MCF 10A (cell line): ENCODE measurements at regions not wholly inside any gene's neighbourhood (a gene's known extent, or its start where the extent isn't known, plus 50 kb on each side); places are given as distances from the start of the nearest gene placed in this dataset.

Experiments used
- BruUV-seq: library from RNA; stranded (reverse); fragments of 400-500 nt; replicated peaks from 2 replicates; lab custom pipeline; 2021; lab: Mats Ljungman, UMichigan
- CTCF ChIA-PET: fragments of 300-600 bp; sonication (Branson Sonifier 250); formaldehyde crosslinking; extraction: SDS; loops from one replicate; lab custom pipeline; 2021; ENCODE audit warnings: antibody characterized with exemption, inconsistent platforms; lab: Yijun Ruan, JAX
- POLR2A ChIA-PET: fragments of 300-600, 350-650 bp; sonication (Branson Sonifier 250); formaldehyde crosslinking; extraction: SDS; loops from one replicate; lab custom pipeline; 2020; ENCODE audit warnings: antibody characterized with exemption, inconsistent platforms; lab: Yijun Ruan, JAX
- DNase-seq: peaks from one replicate; pipeline ENCODE4 v3.0.0-alpha.2; 2018; ENCODE audit not compliant: unreplicated experiment
- H3K27ac Mint-ChIP-seq: one replicate; pipeline ENCODE4 v1.8.0; 2022; ENCODE audit warnings: mild to moderate bottlenecking, low read depth, mixed read lengths; ENCODE audit not compliant: unreplicated experiment
- H3K27me3 Mint-ChIP-seq: one replicate; pipeline ENCODE4 v1.8.0; 2022; ENCODE audit warnings: mixed read lengths; ENCODE audit not compliant: insufficient read depth, unreplicated experiment
- H3K36me3 Mint-ChIP-seq: one replicate; pipeline ENCODE4 v1.8.0; 2022; ENCODE audit warnings: mild to moderate bottlenecking, moderate library complexity, mixed read lengths; ENCODE audit not compliant: insufficient read depth, unreplicated experiment
- H3K4me1 Mint-ChIP-seq: one replicate; pipeline ENCODE4 v1.8.0; 2022; ENCODE audit warnings: mixed read lengths; ENCODE audit not compliant: insufficient read depth, unreplicated experiment
- H3K4me3 Mint-ChIP-seq: one replicate; pipeline ENCODE4 v1.8.0; 2022; ENCODE audit warnings: mild to moderate bottlenecking, moderate library complexity, mixed read lengths; ENCODE audit not compliant: unreplicated experiment
- H3K9me3 Mint-ChIP-seq: one replicate; pipeline ENCODE4 v1.8.0; 2022; ENCODE audit warnings: mixed read lengths; ENCODE audit not compliant: unreplicated experiment
- intact Hi-C: fragments of 100-400 bp; cut with micrococcal nuclease; formaldehyde crosslinking; loops from 2 replicates; pipeline ENCODE4 v1.14.1; 2022
- TF ChIP-seq, protein P1 (sequence below): fragments of 200-600 bp; IDR thresholded peaks from one replicate; pipeline ENCODE4 v1.8.0; 2022; ENCODE audit warnings: antibody characterized with exemption, mild to moderate bottlenecking; ENCODE audit not compliant: unreplicated experiment

DNA sequence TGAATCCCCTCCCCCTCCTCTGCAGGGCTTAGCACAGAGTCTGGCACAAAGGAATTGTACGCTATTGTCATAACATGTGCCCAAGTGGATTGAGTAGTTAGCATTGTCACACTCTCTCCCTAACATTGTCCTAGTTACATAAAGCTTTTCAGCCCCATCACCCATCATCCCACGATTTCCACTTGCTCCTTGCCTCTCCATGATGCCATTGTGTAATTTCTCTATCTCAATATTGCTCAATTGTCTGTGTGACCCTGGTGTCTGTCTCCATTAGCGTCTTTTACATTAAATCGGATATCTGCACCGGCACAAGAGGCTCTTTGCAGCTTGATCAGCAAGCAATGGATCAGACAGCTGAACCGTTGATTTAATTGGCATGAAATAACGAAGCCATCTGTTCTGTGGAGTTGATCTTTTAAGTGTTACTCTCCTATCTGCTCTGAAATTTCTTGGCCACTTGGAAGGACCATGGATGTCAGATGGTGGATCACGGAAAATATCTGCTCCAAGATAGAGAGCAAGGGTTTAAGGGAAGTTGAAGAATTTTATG, 77.0 kb upstream of the HS3ST4 start:
- H3K36me3 Mint-ChIP-seq: no peaks in the 10 kb centered on the region
- POLR2A ChIA-PET: no interaction called here
- H3K27ac Mint-ChIP-seq: no peak overlapping the region
- DNase-seq: no peak
- H3K9me3 Mint-ChIP-seq: peaks cover 31% of the 10 kb centered on the region
- TF ChIP-seq, protein P1, sequence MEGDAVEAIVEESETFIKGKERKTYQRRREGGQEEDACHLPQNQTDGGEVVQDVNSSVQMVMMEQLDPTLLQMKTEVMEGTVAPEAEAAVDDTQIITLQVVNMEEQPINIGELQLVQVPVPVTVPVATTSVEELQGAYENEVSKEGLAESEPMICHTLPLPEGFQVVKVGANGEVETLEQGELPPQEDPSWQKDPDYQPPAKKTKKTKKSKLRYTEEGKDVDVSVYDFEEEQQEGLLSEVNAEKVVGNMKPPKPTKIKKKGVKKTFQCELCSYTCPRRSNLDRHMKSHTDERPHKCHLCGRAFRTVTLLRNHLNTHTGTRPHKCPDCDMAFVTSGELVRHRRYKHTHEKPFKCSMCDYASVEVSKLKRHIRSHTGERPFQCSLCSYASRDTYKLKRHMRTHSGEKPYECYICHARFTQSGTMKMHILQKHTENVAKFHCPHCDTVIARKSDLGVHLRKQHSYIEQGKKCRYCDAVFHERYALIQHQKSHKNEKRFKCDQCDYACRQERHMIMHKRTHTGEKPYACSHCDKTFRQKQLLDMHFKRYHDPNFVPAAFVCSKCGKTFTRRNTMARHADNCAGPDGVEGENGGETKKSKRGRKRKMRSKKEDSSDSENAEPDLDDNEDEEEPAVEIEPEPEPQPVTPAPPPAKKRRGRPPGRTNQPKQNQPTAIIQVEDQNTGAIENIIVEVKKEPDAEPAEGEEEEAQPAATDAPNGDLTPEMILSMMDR: no peak
- no peak overlapping the region for H3K4me3 Mint-ChIP-seq
- BruUV-seq: no TSS peak
- no peaks in the 10 kb centered on the region for H3K27me3 Mint-ChIP-seq
- intact Hi-C loops: no loop called here
- no peaks in the 10 kb centered on the region for H3K4me1 Mint-ChIP-seq
- CTCF ChIA-PET: interaction anchor here (0.7 kb wide), 1 partner anchor 217 kb away, joined by 3 read pairs; no protein-coding TSS in a partner anchor

DNA sequence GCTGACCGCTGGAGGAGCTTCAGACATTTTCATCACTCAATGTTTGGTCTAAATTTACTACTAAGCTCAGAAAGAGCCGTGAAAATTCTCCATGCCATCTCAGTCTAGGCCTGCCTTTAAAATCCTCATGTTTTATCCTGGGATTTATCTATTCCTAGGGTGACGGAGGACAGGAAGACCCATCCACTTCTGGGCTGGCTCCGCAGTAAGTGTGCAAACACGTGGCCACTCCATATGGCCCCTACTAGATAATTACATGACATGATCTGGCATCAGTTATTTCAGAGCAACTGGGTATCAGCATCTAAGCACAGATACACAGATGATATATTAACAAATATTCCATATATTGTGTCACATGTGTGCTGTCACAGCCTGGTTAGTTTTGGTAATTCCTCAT, 77.8 kb upstream of the HS3ST4 start:
- H3K27me3 Mint-ChIP-seq: no peaks in the 10 kb centered on the region

DNA sequence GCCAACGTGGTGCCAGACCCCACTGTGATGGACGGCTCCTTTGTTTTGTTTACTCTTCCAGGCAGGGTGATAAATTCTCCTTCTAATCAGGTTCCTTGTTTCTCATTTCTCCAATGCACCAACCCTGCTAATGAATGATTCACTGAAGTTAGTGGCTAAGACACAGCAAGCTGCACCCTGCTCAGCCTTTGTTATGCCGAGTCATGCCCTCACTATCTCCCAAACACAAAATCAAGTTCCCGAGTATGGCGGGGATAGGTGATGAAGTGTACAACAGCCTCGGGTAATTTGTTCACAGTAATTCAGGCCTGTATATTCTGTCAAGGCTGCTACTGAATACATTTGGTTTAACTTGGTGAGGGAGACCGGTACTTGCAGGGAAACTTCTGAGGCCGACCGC, 83.8 kb upstream of the HS3ST4 start:
- POLR2A ChIA-PET: no interaction called here
- H3K36me3 Mint-ChIP-seq: peaks cover 4% of the 10 kb centered on the region
- no peaks in the 10 kb centered on the region for H3K27me3 Mint-ChIP-seq
- CTCF ChIA-PET: interaction anchor here (1.0 kb wide), 1 partner anchor 330 kb away, joined by 10 read pairs; no protein-coding TSS in a partner anchor
- no peak overlapping the region for H3K27ac Mint-ChIP-seq
- BruUV-seq: no TSS peak
- no peak for DNase-seq
- H3K9me3 Mint-ChIP-seq: peaks cover 43% of the 10 kb centered on the region
- TF ChIP-seq, protein P1: no peak
- H3K4me3 Mint-ChIP-seq: no peak overlapping the region
- intact Hi-C loops: no loop called here
- no peaks in the 10 kb centered on the region for H3K4me1 Mint-ChIP-seq

More for the DNA sequence above, 77.8 kb upstream of the HS3ST4 start:
- peaks cover 33% of the 10 kb centered on the region for H3K9me3 Mint-ChIP-seq
- ChIA-PET POLR2A (no interaction called here), CTCF (interaction anchor here (0.6 kb wide), 1 partner anchor 324 kb away, joined by 3 read pairs; no protein-coding TSS in a partner anchor)
- H3K4me1 Mint-ChIP-seq: no peaks in the 10 kb centered on the region
- H3K27ac Mint-ChIP-seq: no peak overlapping the region
- no TSS peak for BruUV-seq
- no peak for DNase-seq
- TF ChIP-seq, protein P1: no peak
- intact Hi-C loops: no loop called here
- no peak overlapping the region for H3K4me3 Mint-ChIP-seq
- H3K36me3 Mint-ChIP-seq: no peaks in the 10 kb centered on the region

DNA sequence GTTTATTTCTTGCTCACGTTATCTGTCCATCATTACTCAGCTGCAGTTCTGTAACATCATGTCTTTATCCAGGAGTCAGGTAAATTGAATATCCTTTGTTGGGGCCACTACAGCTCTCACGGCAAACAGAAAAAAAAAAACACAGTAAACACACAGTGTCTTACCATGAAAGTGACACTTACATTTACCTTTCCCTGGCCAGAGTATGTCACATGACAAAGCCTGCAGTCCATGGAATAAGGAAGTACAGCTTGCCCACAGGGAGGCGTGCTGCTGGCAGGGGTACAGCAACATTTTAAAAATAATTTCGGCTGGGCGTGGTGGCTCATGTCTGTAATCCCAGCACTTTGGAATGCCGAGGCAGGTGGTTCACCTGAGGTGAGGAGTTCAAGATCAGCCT, 85.7 kb upstream of the HS3ST4 start:
- H3K4me1 Mint-ChIP-seq: no peaks in the 10 kb centered on the region
- intact Hi-C loops: no loop called here
- H3K36me3 Mint-ChIP-seq: peaks cover 4% of the 10 kb centered on the region
- H3K9me3 Mint-ChIP-seq: peaks cover 43% of the 10 kb centered on the region
- H3K27ac Mint-ChIP-seq: no peak overlapping the region
- no peak overlapping the region for H3K4me3 Mint-ChIP-seq
- TF ChIP-seq, protein P1: no peak
- ChIA-PET POLR2A (no interaction called here), CTCF (no interaction called here)
- BruUV-seq: no TSS peak
- DNase-seq: no peak
- no peaks in the 10 kb centered on the region for H3K27me3 Mint-ChIP-seq
